B cell (primary cell): ENCODE measurements at regions not wholly inside any gene's neighbourhood (a gene's known extent, or its start where the extent isn't known, plus 50 kb on each side); places are given as distances from the start of the nearest gene placed in this dataset.

ENCODE experiments used
- EZH2 ChIP-seq: IDR thresholded peaks from 2 replicates; pipeline ENCODE4 v1.6.1; 2012; ENCODE audit warnings: borderline replicate concordance, low read depth, mild to moderate bottlenecking, moderate library complexity, low read length; ENCODE audit not compliant: insufficient read depth, poor library complexity, severe bottlenecking
- TF ChIP-seq, protein P1 (sequence below): fragments of 200-600 bp; IDR thresholded peaks from one replicate; pipeline ENCODE4 v1.8.0; 2022; ENCODE audit warnings: antibody characterized with exemption, mild to moderate bottlenecking

DNA sequence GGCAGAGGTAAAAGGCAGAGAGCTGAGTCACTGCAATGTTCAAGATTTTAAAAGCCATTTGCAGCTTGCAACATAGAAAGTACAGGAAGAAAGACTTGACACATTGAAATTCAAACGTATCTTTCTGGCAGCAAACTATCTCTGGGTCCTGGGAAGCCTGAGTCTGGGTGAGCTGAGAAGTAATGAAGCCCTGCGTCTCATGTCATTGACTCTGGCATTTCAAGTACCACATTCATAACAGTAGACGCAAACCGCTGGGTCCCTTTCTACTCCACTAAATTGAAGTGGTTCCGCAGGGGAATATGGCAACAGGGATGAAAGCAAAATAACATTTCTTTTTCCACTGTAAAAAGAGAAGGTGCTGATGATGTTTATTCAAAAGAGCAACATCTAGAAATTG is 694.3 kb downstream of the BRINP1 start:
- TF ChIP-seq, protein P1, sequence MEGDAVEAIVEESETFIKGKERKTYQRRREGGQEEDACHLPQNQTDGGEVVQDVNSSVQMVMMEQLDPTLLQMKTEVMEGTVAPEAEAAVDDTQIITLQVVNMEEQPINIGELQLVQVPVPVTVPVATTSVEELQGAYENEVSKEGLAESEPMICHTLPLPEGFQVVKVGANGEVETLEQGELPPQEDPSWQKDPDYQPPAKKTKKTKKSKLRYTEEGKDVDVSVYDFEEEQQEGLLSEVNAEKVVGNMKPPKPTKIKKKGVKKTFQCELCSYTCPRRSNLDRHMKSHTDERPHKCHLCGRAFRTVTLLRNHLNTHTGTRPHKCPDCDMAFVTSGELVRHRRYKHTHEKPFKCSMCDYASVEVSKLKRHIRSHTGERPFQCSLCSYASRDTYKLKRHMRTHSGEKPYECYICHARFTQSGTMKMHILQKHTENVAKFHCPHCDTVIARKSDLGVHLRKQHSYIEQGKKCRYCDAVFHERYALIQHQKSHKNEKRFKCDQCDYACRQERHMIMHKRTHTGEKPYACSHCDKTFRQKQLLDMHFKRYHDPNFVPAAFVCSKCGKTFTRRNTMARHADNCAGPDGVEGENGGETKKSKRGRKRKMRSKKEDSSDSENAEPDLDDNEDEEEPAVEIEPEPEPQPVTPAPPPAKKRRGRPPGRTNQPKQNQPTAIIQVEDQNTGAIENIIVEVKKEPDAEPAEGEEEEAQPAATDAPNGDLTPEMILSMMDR = no peak
- no peak for TF ChIP-seq EZH2
